CD14-positive monocyte (primary cell): ENCODE measurements at regions not wholly inside any gene's neighbourhood (a gene's known extent, or its start where the extent isn't known, plus 50 kb on each side); places are given as distances from the start of the nearest gene placed in this dataset.

Experiments
- DNase-seq, 3 donors: peaks; one replicate each; pipeline ENCODE4 v3.0.0-alpha.2; 2011 to 2022
- H2AFZ ChIP-seq: 2 replicates; pipeline ENCODE4 v1.6.0; 2012; ENCODE audit warnings: mild to moderate bottlenecking, low read depth, low read length, inconsistent platforms; ENCODE audit not compliant: insufficient read depth, poor library complexity, severe bottlenecking
- H3K27ac ChIP-seq, 2 donors: 1 replicate in 1 of 2; 2 replicates in 1 of 2; pipeline ENCODE4 v1.5.1; 2012 to 2013; ENCODE audit warnings: low read length in 2 of 2, control low read depth in 1 of 2, inconsistent platforms in 1 of 2, low read depth in 1 of 2, mild to moderate bottlenecking in 1 of 2
- H3K27me3 ChIP-seq, 2 donors: one replicate each; pipeline versions ENCODE4 v1.6.0 to v1.6.1; 2011 to 2013; ENCODE audit warnings: low read length in 2 of 2; ENCODE audit not compliant: control insufficient read depth in 2 of 2, insufficient read depth in 2 of 2
- H3K36me3 ChIP-seq, 2 donors: replicated peaks in 1 of 2; 1 replicate in 1 of 2; 2 replicates in 1 of 2; pipeline versions ENCODE4 v1.5.1 to v1.6.1; 2012 to 2013; ENCODE audit warnings: low read length in 2 of 2, control low read depth in 1 of 2, inconsistent platforms in 1 of 2, mild to moderate bottlenecking in 1 of 2; ENCODE audit not compliant: insufficient read depth in 2 of 2, control insufficient read depth in 1 of 2
- H3K4me1 ChIP-seq, 2 donors: 1 replicate in 1 of 2; 2 replicates in 1 of 2; pipeline versions ENCODE4 v1.5.1 to v1.6.1; 2012 to 2013; ENCODE audit warnings: low read length in 2 of 2, control low read depth in 1 of 2, inconsistent platforms in 1 of 2, mild to moderate bottlenecking in 1 of 2, moderate library complexity in 1 of 2; ENCODE audit not compliant: insufficient read depth in 2 of 2, control insufficient read depth in 1 of 2
- H3K4me2 ChIP-seq: replicated peaks from 2 replicates; pipeline ENCODE3; 2012; ENCODE audit warnings: low read length, moderate library complexity, mild to moderate bottlenecking; ENCODE audit not compliant: poor library complexity, severe bottlenecking; ENCODE audit errors: extremely low read depth
- H3K4me3 ChIP-seq, 3 experiments: fragments of 200-600 bp in 1 of 3; sonication (generic) in 1 of 3; replicated peaks in 1 of 3; 1 replicate in 2 of 3; 2 replicates in 1 of 3; pipeline ENCODE4 v1.5.1; 2011 to 2013; ENCODE audit warnings: low read length in 3 of 3, mild to moderate bottlenecking in 3 of 3, control low read depth in 2 of 3, low read depth in 2 of 3, inconsistent platforms in 1 of 3, moderate library complexity in 1 of 3
- H3K79me2 ChIP-seq: 2 replicates; pipeline ENCODE4 v1.6.0; 2012; ENCODE audit warnings: mild to moderate bottlenecking, control low read depth, inconsistent platforms, low read length, moderate library complexity; ENCODE audit not compliant: insufficient read depth
- H3K9ac ChIP-seq: 2 replicates; pipeline ENCODE4 v1.6.0; 2017; ENCODE audit warnings: low read length, mild to moderate bottlenecking; ENCODE audit not compliant: insufficient read depth, poor library complexity, severe bottlenecking
- H3K9me3 ChIP-seq, 2 donors: replicated peaks in 1 of 2; 1 replicate in 1 of 2; 2 replicates in 1 of 2; pipeline versions ENCODE4 v1.5.1 to v1.6.1; 2012 to 2013; ENCODE audit warnings: low read length in 2 of 2, control low read depth in 1 of 2; ENCODE audit not compliant: control insufficient read depth in 1 of 2, insufficient read depth in 1 of 2
- H4K20me1 ChIP-seq: 2 replicates; pipeline ENCODE4 v1.6.0; 2012; ENCODE audit warnings: mild to moderate bottlenecking, low read length, control low read depth, moderate library complexity; ENCODE audit not compliant: insufficient read depth
- H3K27ac Mint-ChIP-seq, 7 donors: one replicate each; pipeline ENCODE4 v1.8.0; 2020; ENCODE audit warnings: mild to moderate bottlenecking in 7 of 7, mixed read lengths in 7 of 7, moderate library complexity in 6 of 7, inconsistent platforms in 2 of 7
- H3K27me3 Mint-ChIP-seq, 3 donors: one replicate each; pipeline ENCODE4 v1.8.0; 2021 to 2022; ENCODE audit warnings: low read depth in 3 of 3, mild to moderate bottlenecking in 3 of 3, mixed read lengths in 3 of 3, moderate library complexity in 3 of 3, inconsistent platforms in 1 of 3
- H3K36me3 Mint-ChIP-seq, 2 donors: one replicate each; pipeline ENCODE4 v1.8.0; 2020; ENCODE audit warnings: mixed read lengths in 2 of 2, inconsistent platforms in 1 of 2, mild to moderate bottlenecking in 1 of 2
- H3K4me1 Mint-ChIP-seq: one replicate; pipeline ENCODE4 v1.8.0; 2020; ENCODE audit warnings: mild to moderate bottlenecking, mixed read lengths
- H3K4me3 Mint-ChIP-seq, 2 donors: one replicate each; pipeline ENCODE4 v1.8.0; 2020; ENCODE audit warnings: mild to moderate bottlenecking in 2 of 2, mixed read lengths in 2 of 2, moderate library complexity in 1 of 2
- H3K9me3 Mint-ChIP-seq, 7 donors: one replicate each; pipeline ENCODE4 v1.8.0; 2020 to 2022; ENCODE audit warnings: mixed read lengths in 7 of 7, mild to moderate bottlenecking in 6 of 7, moderate library complexity in 6 of 7, inconsistent platforms in 2 of 7
- WGBS: methylation state at CpG from one replicate; pipeline ENCODE4 v1.1.5; 2013; ENCODE audit warnings: missing lambda C conversion rate; ENCODE audit not compliant: insufficient coverage; 5-methylcytosine and 5-hydroxymethylcytosine counted together
- intact Hi-C, 2 donors: fragments of 100-400 bp; cut with micrococcal nuclease; formaldehyde crosslinking; loops; one replicate each; pipeline versions ENCODE4 v1.15.0 to v1.15.1; 2023
- TF ChIP-seq, protein P1 (sequence below): fragments of 200-600 bp; IDR thresholded peaks from one replicate; pipeline ENCODE4 v1.8.0; 2022; ENCODE audit warnings: antibody characterized with exemption, mild to moderate bottlenecking

DNA sequence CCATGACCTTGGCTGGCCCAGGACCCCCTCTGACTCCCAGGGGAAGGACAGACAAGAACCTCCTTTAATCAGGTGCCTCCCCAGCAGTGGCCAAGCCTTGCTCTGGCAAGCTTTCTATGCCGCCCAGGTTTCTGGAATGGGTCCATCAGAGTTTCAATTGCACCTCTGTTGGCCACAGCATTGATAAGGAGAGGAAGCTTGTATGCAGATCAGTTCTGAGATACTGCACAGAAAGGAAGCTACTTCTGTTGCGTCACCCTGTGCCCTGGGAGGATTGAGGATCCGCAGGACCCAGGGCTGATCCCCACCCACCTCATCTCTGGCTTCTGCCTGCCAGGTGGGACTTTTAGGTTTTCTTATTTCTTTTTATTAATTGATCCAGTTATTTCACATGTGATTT, 167.2 kb downstream of the TFAP2C start:
- no peak overlapping the region for H2AFZ ChIP-seq
- H3K9ac ChIP-seq = no peak overlapping the region
- peaks cover 3 to 4% of the 10 kb centered on the region in 2 donors for H3K9me3 ChIP-seq
- intact Hi-C loops = no loop called here
- no peaks in the 10 kb centered on the region for H3K79me2 ChIP-seq
- H4K20me1 ChIP-seq = no peaks in the 10 kb centered on the region
- Mint-ChIP-seq H3K27ac (no peak overlapping the region), H3K4me3 (no peak overlapping the region), H3K9me3 (peaks cover 0 to 16% (median 2%) of the 10 kb centered on the region in 7 donors), H3K27me3 (peaks cover 9 to 15% (median 10%) of the 10 kb centered on the region in 3 donors), H3K36me3 (no peaks in the 10 kb centered on the region), H3K4me1 (no peaks in the 10 kb centered on the region)
- H3K4me1 ChIP-seq = no peaks in the 10 kb centered on the region
- H3K27ac ChIP-seq = no peak overlapping the region
- no peaks in the 10 kb centered on the region for H3K36me3 ChIP-seq
- no peak overlapping the region for H3K4me2 ChIP-seq
- WGBS = 11% methylated on average over 1 of the region's 3 CpGs
- peaks cover 0 to 2% of the 10 kb centered on the region in 2 donors for H3K27me3 ChIP-seq
- TF ChIP-seq, protein P1, sequence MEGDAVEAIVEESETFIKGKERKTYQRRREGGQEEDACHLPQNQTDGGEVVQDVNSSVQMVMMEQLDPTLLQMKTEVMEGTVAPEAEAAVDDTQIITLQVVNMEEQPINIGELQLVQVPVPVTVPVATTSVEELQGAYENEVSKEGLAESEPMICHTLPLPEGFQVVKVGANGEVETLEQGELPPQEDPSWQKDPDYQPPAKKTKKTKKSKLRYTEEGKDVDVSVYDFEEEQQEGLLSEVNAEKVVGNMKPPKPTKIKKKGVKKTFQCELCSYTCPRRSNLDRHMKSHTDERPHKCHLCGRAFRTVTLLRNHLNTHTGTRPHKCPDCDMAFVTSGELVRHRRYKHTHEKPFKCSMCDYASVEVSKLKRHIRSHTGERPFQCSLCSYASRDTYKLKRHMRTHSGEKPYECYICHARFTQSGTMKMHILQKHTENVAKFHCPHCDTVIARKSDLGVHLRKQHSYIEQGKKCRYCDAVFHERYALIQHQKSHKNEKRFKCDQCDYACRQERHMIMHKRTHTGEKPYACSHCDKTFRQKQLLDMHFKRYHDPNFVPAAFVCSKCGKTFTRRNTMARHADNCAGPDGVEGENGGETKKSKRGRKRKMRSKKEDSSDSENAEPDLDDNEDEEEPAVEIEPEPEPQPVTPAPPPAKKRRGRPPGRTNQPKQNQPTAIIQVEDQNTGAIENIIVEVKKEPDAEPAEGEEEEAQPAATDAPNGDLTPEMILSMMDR = no peak
- H3K4me3 ChIP-seq = no peak overlapping the region
- DNase-seq = no peak

DNA sequence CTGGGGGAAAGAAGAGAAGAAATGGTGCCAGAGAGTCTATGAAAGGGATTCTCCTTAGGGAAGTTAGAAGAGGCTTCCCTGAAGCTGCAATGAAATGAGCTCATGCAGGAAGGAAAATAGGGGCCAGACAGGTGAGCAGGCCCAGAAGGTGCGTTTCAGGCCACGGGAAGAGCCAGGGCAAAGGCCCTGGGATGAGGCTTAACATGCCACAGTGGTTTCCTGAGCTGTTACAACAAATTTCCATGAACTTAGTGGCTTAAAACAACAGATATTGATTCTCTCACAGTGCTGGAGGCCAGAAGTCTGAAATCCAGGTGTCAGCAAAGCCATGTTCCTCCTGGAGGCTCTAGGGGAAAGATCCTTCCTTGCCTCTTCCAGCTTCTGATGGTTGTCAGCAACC, 167.9 kb downstream of the TFAP2C start:
- Histone ChIP-seq H3K4me3 (no peak overlapping the region), H3K27me3 (peaks cover 0 to 2% of the 10 kb centered on the region in 2 donors), H3K4me2 (no peak overlapping the region), H3K79me2 (no peaks in the 10 kb centered on the region), H3K27ac (no peak overlapping the region), H3K36me3 (no peaks in the 10 kb centered on the region), H3K4me1 (no peaks in the 10 kb centered on the region), H4K20me1 (no peaks in the 10 kb centered on the region), H2AFZ (no peak overlapping the region), H3K9me3 (peaks cover 3 to 4% of the 10 kb centered on the region in 2 donors), H3K9ac (no peak overlapping the region)
- Mint-ChIP-seq H3K36me3 (no peaks in the 10 kb centered on the region), H3K4me3 (no peak overlapping the region), H3K27me3 (peaks cover 7 to 15% (median 9%) of the 10 kb centered on the region in 3 donors), H3K27ac (no peak overlapping the region), H3K9me3 (peaks cover 0 to 16% (median 2%) of the 10 kb centered on the region in 7 donors), H3K4me1 (no peaks in the 10 kb centered on the region)
- 64% methylated on average over 2 of the region's 2 CpGs for WGBS
- intact Hi-C loops = no loop called here
- DNase-seq = no peak
- TF ChIP-seq, protein P1 = no peak
